ENCODE measurements at regions not wholly inside any gene's neighbourhood (a gene's known extent, or its start where the extent isn't known, plus 50 kb on each side); places are given as distances from the start of the nearest gene placed in this dataset.

- no TSS peak for BruUV-seq (replicated peaks)
- peak overlapping the region; percentile 11 for H3K4me3 ChIP-seq (ENCODE audit: low read depth, low read length, poor library complexity, severe bottlenecking)
- H3K27ac ChIP-seq (ENCODE audit: low read depth, low read length, poor library complexity, severe bottlenecking), result no peak overlapping the region
- ChIA-PET POLR2A (ENCODE audit: low non-redundant PET) (no interaction called here), CTCF (no interaction called here)
- H3K36me3 ChIP-seq (ENCODE audit: insufficient read depth, low read length, poor library complexity, severe bottlenecking), result no peaks in the 10 kb centered on the region
- no peaks in the 10 kb centered on the region for H3K9me3 ChIP-seq (ENCODE audit: low read depth, low read length, poor library complexity, severe bottlenecking)
- intact Hi-C loops (cut with micrococcal nuclease; ENCODE audit: unreplicated experiment), result no loop called here
- H3K4me1 ChIP-seq (ENCODE audit: insufficient read depth, low read length, poor library complexity, severe bottlenecking), result no peaks in the 10 kb centered on the region
- DNase-seq (ENCODE audit: low spot score), result peak; percentile 52
- no peaks in the 10 kb centered on the region for H3K27me3 ChIP-seq (replicated peaks; ENCODE audit: insufficient read depth, low read depth, low read length, poor library complexity)
- TF ChIP-seq EZH2 (IDR thresholded peaks at IDR 0.05; ENCODE audit: borderline replicate concordance, low read depth, low read length, poor library complexity, severe bottlenecking) (no peak), CTCF (conservative IDR thresholded peaks at IDR 0.05; ENCODE audit: low read depth, low read length) (no peak)
Measured at GRCh38 chr13:33676045-33676989, 141.6 kb upstream of the RFC3 start.

- POLR2A ChIA-PET (ENCODE audit: low non-redundant PET), result interaction anchor here (0.5 kb wide), 1 partner anchor 388 kb away, joined by 4 read pairs; no protein-coding TSS in a partner anchor
- intact Hi-C loops (cut with micrococcal nuclease; ENCODE audit: unreplicated experiment), result no loop called here
Measured at GRCh38 chr13:33677215-33677614, 140.7 kb upstream of the RFC3 start.

DNA sequence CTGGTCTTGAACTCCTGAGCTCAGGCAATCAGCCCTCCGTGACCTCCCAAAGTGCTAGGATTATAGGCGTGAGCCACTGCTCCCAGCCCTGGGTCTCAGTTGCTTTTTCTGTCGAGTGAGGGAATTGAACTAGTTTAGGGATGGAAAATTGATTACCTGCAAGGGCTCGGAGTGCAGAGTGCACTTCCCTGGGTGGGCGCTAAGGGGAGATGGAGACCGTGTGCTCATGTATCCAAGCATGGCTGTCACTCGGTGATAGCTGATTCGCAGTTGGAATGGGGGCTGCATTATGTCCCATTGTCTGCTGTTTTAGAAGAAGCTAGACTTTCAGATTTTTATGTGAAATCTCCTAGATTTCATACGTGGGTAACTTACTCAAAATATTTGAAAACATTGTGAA is 139.9 kb upstream of the RFC3 start:
- Histone ChIP-seq H3K9me3 (ENCODE audit: low read depth, low read length, poor library complexity, severe bottlenecking) (no peaks in the 10 kb centered on the region), H3K36me3 (ENCODE audit: insufficient read depth, low read length, poor library complexity, severe bottlenecking) (no peaks in the 10 kb centered on the region), H3K4me3 (ENCODE audit: low read depth, low read length, poor library complexity, severe bottlenecking) (no peak overlapping the region), H3K27ac (ENCODE audit: low read depth, low read length, poor library complexity, severe bottlenecking) (no peak overlapping the region), H3K27me3 (replicated peaks; ENCODE audit: insufficient read depth, low read depth, low read length, poor library complexity) (no peaks in the 10 kb centered on the region), H3K4me1 (ENCODE audit: insufficient read depth, low read length, poor library complexity, severe bottlenecking) (no peaks in the 10 kb centered on the region)
- DNase-seq (ENCODE audit: low spot score), result peak; percentile 25
- CTCF ChIA-PET, result interaction anchor here (0.7 to 1.5 kb wide), 2 partner anchors 46 to 47 kb away, joined by 3 to 4 read pairs; no protein-coding TSS in a partner anchor
- POLR2A ChIA-PET (ENCODE audit: low non-redundant PET), result interaction anchor here (0.5 kb wide), 1 partner anchor 101 kb away, joined by 3 read pairs; no protein-coding TSS in a partner anchor
- BruUV-seq (replicated peaks), result no TSS peak
- TF ChIP-seq CTCF (conservative IDR thresholded peaks at IDR 0.05; ENCODE audit: low read depth, low read length) (peak; percentile 49; the same call in 1 of the 2 replicates), EZH2 (IDR thresholded peaks at IDR 0.05; ENCODE audit: borderline replicate concordance, low read depth, low read length, poor library complexity, severe bottlenecking) (no peak)
- intact Hi-C loops (cut with micrococcal nuclease; ENCODE audit: unreplicated experiment), result no loop called here

More at GRCh38 chr13:33677215-33677614, 140.7 kb upstream of the RFC3 start:
- Histone ChIP-seq H3K36me3 (ENCODE audit: insufficient read depth, low read length, poor library complexity, severe bottlenecking) (no peaks in the 10 kb centered on the region), H3K4me3 (ENCODE audit: low read depth, low read length, poor library complexity, severe bottlenecking) (no peak overlapping the region), H3K9me3 (ENCODE audit: low read depth, low read length, poor library complexity, severe bottlenecking) (no peaks in the 10 kb centered on the region), H3K4me1 (ENCODE audit: insufficient read depth, low read length, poor library complexity, severe bottlenecking) (no peaks in the 10 kb centered on the region), H3K27ac (ENCODE audit: low read depth, low read length, poor library complexity, severe bottlenecking) (no peak overlapping the region), H3K27me3 (replicated peaks; ENCODE audit: insufficient read depth, low read depth, low read length, poor library complexity) (no peaks in the 10 kb centered on the region)
- DNase-seq (ENCODE audit: low spot score), result no peak
- no peak for TF ChIP-seq CTCF (conservative IDR thresholded peaks at IDR 0.05; ENCODE audit: low read depth, low read length)
- no peak for TF ChIP-seq EZH2 (IDR thresholded peaks at IDR 0.05; ENCODE audit: borderline replicate concordance, low read depth, low read length, poor library complexity, severe bottlenecking)
- no TSS peak for BruUV-seq (replicated peaks)
- CTCF ChIA-PET, result no interaction called here
